ENCODE measurements at regions not wholly inside any gene's neighbourhood (a gene's known extent, or its start where the extent isn't known, plus 50 kb on each side); places are given as distances from the start of the nearest gene placed in this dataset.

DNA sequence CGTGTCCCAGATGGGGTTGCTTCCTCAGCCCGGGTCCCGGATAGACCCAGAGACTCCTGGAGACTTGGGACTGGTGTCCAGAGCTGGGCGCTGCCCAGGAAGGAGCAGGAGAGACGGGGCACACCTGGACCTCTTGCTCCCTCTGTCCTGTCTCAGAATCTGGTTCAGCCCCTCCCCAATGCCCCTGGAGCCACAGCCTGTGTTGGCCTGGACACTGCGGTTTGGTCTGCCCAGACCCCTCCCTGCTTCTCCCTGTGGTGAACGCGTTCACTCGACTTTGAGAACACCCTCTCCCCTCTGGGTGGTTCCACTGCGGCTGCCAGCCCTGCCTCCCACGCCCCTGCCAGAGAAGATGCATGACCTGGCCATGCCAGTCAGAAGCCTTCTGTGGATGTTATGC, 111.1 kb downstream of the HMX1 start:
- TF ChIP-seq, protein P1, sequence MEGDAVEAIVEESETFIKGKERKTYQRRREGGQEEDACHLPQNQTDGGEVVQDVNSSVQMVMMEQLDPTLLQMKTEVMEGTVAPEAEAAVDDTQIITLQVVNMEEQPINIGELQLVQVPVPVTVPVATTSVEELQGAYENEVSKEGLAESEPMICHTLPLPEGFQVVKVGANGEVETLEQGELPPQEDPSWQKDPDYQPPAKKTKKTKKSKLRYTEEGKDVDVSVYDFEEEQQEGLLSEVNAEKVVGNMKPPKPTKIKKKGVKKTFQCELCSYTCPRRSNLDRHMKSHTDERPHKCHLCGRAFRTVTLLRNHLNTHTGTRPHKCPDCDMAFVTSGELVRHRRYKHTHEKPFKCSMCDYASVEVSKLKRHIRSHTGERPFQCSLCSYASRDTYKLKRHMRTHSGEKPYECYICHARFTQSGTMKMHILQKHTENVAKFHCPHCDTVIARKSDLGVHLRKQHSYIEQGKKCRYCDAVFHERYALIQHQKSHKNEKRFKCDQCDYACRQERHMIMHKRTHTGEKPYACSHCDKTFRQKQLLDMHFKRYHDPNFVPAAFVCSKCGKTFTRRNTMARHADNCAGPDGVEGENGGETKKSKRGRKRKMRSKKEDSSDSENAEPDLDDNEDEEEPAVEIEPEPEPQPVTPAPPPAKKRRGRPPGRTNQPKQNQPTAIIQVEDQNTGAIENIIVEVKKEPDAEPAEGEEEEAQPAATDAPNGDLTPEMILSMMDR (IDR thresholded peaks at IDR 0.05; ENCODE audit: poor library complexity) = no peak
- TF ChIP-seq EZH2 (IDR thresholded peaks at IDR 0.05; ENCODE audit: borderline replicate concordance) (no peak), EZH2phosphoT487 (IDR thresholded peaks at IDR 0.05; ENCODE audit: low read depth, severe bottlenecking, unreplicated experiment) (no peak)
